ENCODE measurements at regions not wholly inside any gene's neighbourhood (a gene's known extent, or its start where the extent isn't known, plus 50 kb on each side); places are given as distances from the start of the nearest gene placed in this dataset.

GRCh38 chr2:238727585-238728329 lies 120.1 kb upstream of the TWIST2 start:
- DNase-seq, result no peak

GRCh38 chr2:238728330-238729260 lies 119.3 kb upstream of the TWIST2 start:
- DNase-seq, result no peak

- no peak for DNase-seq
Measured at GRCh38 chr2:238729261-238729935, 118.5 kb upstream of the TWIST2 start.

GRCh38 chr2:238730001-238730669 lies 117.8 kb upstream of the TWIST2 start:
- DNase-seq, result no peak

- DNase-seq, result no peak
Measured at GRCh38 chr2:238730881-238731280, 117.0 kb upstream of the TWIST2 start.

GRCh38 chr2:238731961-238732360 lies 115.9 kb upstream of the TWIST2 start:
- DNase-seq, result no peak

- DNase-seq, result no peak
Measured at GRCh38 chr2:238738917-238739316, 109.0 kb upstream of the TWIST2 start.

GRCh38 chr2:238739668-238740067 lies 108.2 kb upstream of the TWIST2 start:
- DNase-seq, result no peak

- no peak for DNase-seq
Measured at GRCh38 chr2:238741277-238741676, 106.6 kb upstream of the TWIST2 start.

GRCh38 chr2:238742066-238742465 lies 105.8 kb upstream of the TWIST2 start:
- DNase-seq, result no peak

GRCh38 chr2:238742664-238743063 lies 105.2 kb upstream of the TWIST2 start:
- DNase-seq, result no peak

- DNase-seq, result no peak
Measured at GRCh38 chr2:238743243-238744065, 104.4 kb upstream of the TWIST2 start.

- DNase-seq, result no peak
Measured at GRCh38 chr2:238744951-238745350, 102.9 kb upstream of the TWIST2 start.

GRCh38 chr2:238745997-238746396 lies 101.9 kb upstream of the TWIST2 start:
- DNase-seq, result no peak

- no peak for DNase-seq
Measured at GRCh38 chr2:238747114-238747513, 100.8 kb upstream of the TWIST2 start.

GRCh38 chr2:238747557-238747956 lies 100.3 kb upstream of the TWIST2 start:
- DNase-seq, result no peak

GRCh38 chr2:238750212-238750904 lies 97.5 kb upstream of the TWIST2 start:
- no peak for DNase-seq

GRCh38 chr2:238754259-238754658 lies 93.6 kb upstream of the TWIST2 start:
- DNase-seq, result no peak

- DNase-seq, result no peak
Measured at GRCh38 chr2:238761868-238762267, 86.0 kb upstream of the TWIST2 start.

GRCh38 chr2:238763471-238763995 lies 84.4 kb upstream of the TWIST2 start:
- DNase-seq, result no peak

GRCh38 chr2:238765590-238765989 lies 82.3 kb upstream of the TWIST2 start:
- no peak for DNase-seq

All from NCI-H1048 (cell line).